ENCODE measurements at regions not wholly inside any gene's neighbourhood (a gene's known extent, or its start where the extent isn't known, plus 50 kb on each side); places are given as distances from the start of the nearest gene placed in this dataset.

GRCh38 chr13:27691207-27691606, 69.5 kb downstream of the POLR1D start:
- H3K36me3 ChIP-seq (replicated peaks in 1 of 2; ENCODE audit: insufficient read depth in 1 of 2, low read depth in 2 of 2), result no peaks in the 10 kb centered on the region
- no peaks in the 10 kb centered on the region for H3K27me3 ChIP-seq
- no peak for ATAC-seq
- no peak for TF ChIP-seq CTCF (IDR thresholded peaks at IDR 0.05)
- TF ChIP-seq POLR2A (IDR thresholded peaks at IDR 0.05), result no peak
- no peaks in the 10 kb centered on the region for H3K9me3 ChIP-seq
- H3K27ac ChIP-seq, result no peak overlapping the region
- H3K4me1 ChIP-seq, result no peaks in the 10 kb centered on the region
- 67 to 71% methylated on average over 3 of the region's 3 CpGs for WGBS, 2 donors
- no peak for DNase-seq
- intact Hi-C loops (cut with DNase I), result no loop called here
- H3K4me3 ChIP-seq, result no peak overlapping the region

GRCh38 chr13:27696731-27697130, 75.0 kb downstream of the POLR1D start:
- Histone ChIP-seq H3K27me3 (no peaks in the 10 kb centered on the region), H3K9me3 (no peaks in the 10 kb centered on the region), H3K36me3 (replicated peaks in 1 of 2; ENCODE audit: insufficient read depth in 1 of 2, low read depth in 2 of 2) (no peaks in the 10 kb centered on the region), H3K4me3 (no peak overlapping the region), H3K4me1 (no peaks in the 10 kb centered on the region), H3K27ac (no peak overlapping the region)
- intact Hi-C loops (cut with DNase I), result no loop called here
- TF ChIP-seq CTCF (IDR thresholded peaks at IDR 0.05) (no peak), POLR2A (IDR thresholded peaks at IDR 0.05) (no peak)
- WGBS, 2 donors, result 55 to 73% methylated on average over 3 of the region's 3 CpGs
- ATAC-seq (no peak), DNase-seq (no peak)

GRCh38 chr13:27699952-27700351, 78.3 kb downstream of the POLR1D start:
- 93 to 94% methylated on average over 4 of the region's 4 CpGs for WGBS, 2 donors
- no peaks in the 10 kb centered on the region for H3K27me3 ChIP-seq
- DNase-seq (no peak), ATAC-seq (no peak)
- no peaks in the 10 kb centered on the region for H3K9me3 ChIP-seq
- intact Hi-C loops (cut with DNase I), result no loop called here
- no peak overlapping the region for H3K4me3 ChIP-seq
- H3K4me1 ChIP-seq, result no peaks in the 10 kb centered on the region
- TF ChIP-seq CTCF (IDR thresholded peaks at IDR 0.05) (no peak), POLR2A (IDR thresholded peaks at IDR 0.05) (no peak)
- no peaks in the 10 kb centered on the region for H3K36me3 ChIP-seq (replicated peaks in 1 of 2; ENCODE audit: insufficient read depth in 1 of 2, low read depth in 2 of 2)
- no peak overlapping the region for H3K27ac ChIP-seq

GRCh38 chr13:27704681-27705080, 83.0 kb downstream of the POLR1D start:
- TF ChIP-seq POLR2A (IDR thresholded peaks at IDR 0.05), result no peak
- no peak for TF ChIP-seq CTCF (IDR thresholded peaks at IDR 0.05)
- WGBS, 2 donors, result 76 to 78% methylated on average over 2 of the region's 2 CpGs
- intact Hi-C loops (cut with DNase I), result no loop called here

GRCh38 chr13:27708325-27708724, 84.0 kb upstream of the GSX1 start:
- no peak overlapping the region for H3K4me3 ChIP-seq
- TF ChIP-seq CTCF (IDR thresholded peaks at IDR 0.05) (no peak), POLR2A (IDR thresholded peaks at IDR 0.05) (no peak)
- 85 to 86% methylated on average over 9 of the region's 9 CpGs for WGBS, 2 donors
- H3K27ac ChIP-seq, result no peak overlapping the region
- DNase-seq, result no peak
- H3K4me1 ChIP-seq, result no peaks in the 10 kb centered on the region
- no peaks in the 10 kb centered on the region for H3K27me3 ChIP-seq
- H3K36me3 ChIP-seq (replicated peaks in 1 of 2; ENCODE audit: insufficient read depth in 1 of 2, low read depth in 2 of 2), result no peaks in the 10 kb centered on the region
- ATAC-seq, result no peak
- intact Hi-C loops (cut with DNase I), result no loop called here
- H3K9me3 ChIP-seq, result peaks cover 0 to 5% (median 0%) of the 10 kb centered on the region in 3 donors

More at GRCh38 chr13:27704681-27705080, 83.0 kb downstream of the POLR1D start:
- Histone ChIP-seq H3K9me3 (peaks cover 0 to 5% (median 0%) of the 10 kb centered on the region in 3 donors), H3K4me1 (no peaks in the 10 kb centered on the region), H3K27me3 (no peaks in the 10 kb centered on the region), H3K36me3 (replicated peaks in 1 of 2; ENCODE audit: insufficient read depth in 1 of 2, low read depth in 2 of 2) (no peaks in the 10 kb centered on the region), H3K4me3 (no peak overlapping the region), H3K27ac (no peak overlapping the region)
- DNase-seq (no peak), ATAC-seq (no peak)
